ENCODE measurements at regions not wholly inside any gene's neighbourhood (a gene's known extent, or its start where the extent isn't known, plus 50 kb on each side); places are given as distances from the start of the nearest gene placed in this dataset.

GRCh38 chr2:52194342-52194741 is 1162.4 kb upstream of the NRXN1 start:
- no peak for TF ChIP-seq CTCF (IDR thresholded peaks at IDR 0.05; ENCODE audit: insufficient read depth, low read length, poor library complexity, severe bottlenecking)
- TF ChIP-seq EZH2phosphoT487 (conservative IDR thresholded peaks at IDR 0.05; ENCODE audit: low read length), result no peak

All from SU-DHL-6 (cell line).